ENCODE measurements at regions not wholly inside any gene's neighbourhood (a gene's known extent, or its start where the extent isn't known, plus 50 kb on each side); places are given as distances from the start of the nearest gene placed in this dataset.

- DNase-seq (ENCODE audit: low read depth), result no peak
These were observed 119.1 kb upstream of the FAR2 start for GRCh38 chr12:29030006-29030405.

- DNase-seq (ENCODE audit: low read depth), result no peak
These were observed 116.6 kb upstream of the FAR2 start for GRCh38 chr12:29032446-29032845.

GRCh38 chr12:29033519-29033918, 115.6 kb upstream of the FAR2 start:
- DNase-seq (ENCODE audit: low read depth), result no peak

GRCh38 chr12:29035112-29035511, 114.0 kb upstream of the FAR2 start:
- no peak for DNase-seq (ENCODE audit: low read depth)

- no peak for DNase-seq (ENCODE audit: low read depth)
These were observed 110.1 kb upstream of the FAR2 start for GRCh38 chr12:29039013-29039412.

GRCh38 chr12:29041621-29042020, 107.5 kb upstream of the FAR2 start:
- DNase-seq (ENCODE audit: low read depth), result peak; percentile 19

- DNase-seq (ENCODE audit: low read depth), result no peak
These were observed 106.0 kb upstream of the FAR2 start for GRCh38 chr12:29043069-29043468.

- DNase-seq (ENCODE audit: low read depth), result no peak
These were observed 104.3 kb upstream of the FAR2 start for GRCh38 chr12:29044799-29045198.

- DNase-seq (ENCODE audit: low read depth), result no peak
These were observed 100.3 kb upstream of the FAR2 start for GRCh38 chr12:29048787-29049186.

GRCh38 chr12:29050503-29050902, 98.6 kb upstream of the FAR2 start:
- no peak for DNase-seq (ENCODE audit: low read depth)

- no peak for DNase-seq (ENCODE audit: low read depth)
These were observed 97.9 kb upstream of the FAR2 start for GRCh38 chr12:29051221-29051620.

- DNase-seq (ENCODE audit: low read depth), result no peak
These were observed 95.5 kb upstream of the FAR2 start for GRCh38 chr12:29053567-29053966.

- DNase-seq (ENCODE audit: low read depth), result peak; percentile 28
These were observed 94.0 kb upstream of the FAR2 start for GRCh38 chr12:29054858-29055663.

- no peak for DNase-seq (ENCODE audit: low read depth)
These were observed 83.0 kb upstream of the FAR2 start for GRCh38 chr12:29066011-29066588.

- no peak for DNase-seq (ENCODE audit: low read depth)
These were observed 81.6 kb upstream of the FAR2 start for GRCh38 chr12:29067430-29067829.

- no peak for DNase-seq (ENCODE audit: low read depth)
These were observed 78.8 kb upstream of the FAR2 start for GRCh38 chr12:29070309-29070708.

- no peak for DNase-seq (ENCODE audit: low read depth)
These were observed 78.0 kb upstream of the FAR2 start for GRCh38 chr12:29071099-29071498.

GRCh38 chr12:29072631-29073030, 76.4 kb upstream of the FAR2 start:
- no peak for DNase-seq (ENCODE audit: low read depth)

GRCh38 chr12:29073631-29074239, 75.3 kb upstream of the FAR2 start:
- peak; percentile 26 for DNase-seq (ENCODE audit: low read depth)

- no peak for DNase-seq (ENCODE audit: low read depth)
These were observed 68.0 kb upstream of the FAR2 start for GRCh38 chr12:29081101-29081500.

- DNase-seq (ENCODE audit: low read depth), result no peak
These were observed 66.6 kb upstream of the FAR2 start for GRCh38 chr12:29082522-29082921.
